CD4-positive, alpha-beta T cell treated with Interleukin-12 subunit alpha and Interleukin-12 subunit beta, for 1 hour (primary cell): ENCODE measurements at regions not wholly inside any gene's neighbourhood (a gene's known extent, or its start where the extent isn't known, plus 50 kb on each side); places are given as distances from the start of the nearest gene placed in this dataset.
"Not testable (repeated sequence)": the region's sequence is repeated elsewhere in the genome, so short reads cannot be mapped to it uniquely, and the experiment has no call there.

Source experiments
- DNase-seq: peaks from one replicate; pipeline ENCODE4 v3.0.0-alpha.2; 2020

DNA sequence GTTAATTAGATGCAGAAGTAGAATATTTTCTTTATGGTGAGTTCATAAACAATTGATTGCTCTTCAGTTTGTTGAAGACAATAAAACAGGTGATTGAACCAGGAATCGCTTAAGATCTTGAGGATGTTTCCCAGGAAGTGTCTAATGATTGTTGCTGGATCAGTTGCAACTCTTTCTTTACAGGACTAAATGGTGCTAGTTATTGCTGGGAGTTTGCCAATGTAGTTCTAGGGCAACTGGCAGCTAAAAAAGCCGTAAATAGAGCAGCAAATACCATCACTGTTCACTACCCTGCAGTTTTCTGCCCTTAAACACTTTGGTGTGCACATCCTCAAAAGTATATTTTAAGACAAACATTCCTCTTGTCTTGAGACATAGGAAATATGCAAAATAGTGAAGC, 119.2 kb upstream of the ANK3 start:
- no peak for DNase-seq

DNA sequence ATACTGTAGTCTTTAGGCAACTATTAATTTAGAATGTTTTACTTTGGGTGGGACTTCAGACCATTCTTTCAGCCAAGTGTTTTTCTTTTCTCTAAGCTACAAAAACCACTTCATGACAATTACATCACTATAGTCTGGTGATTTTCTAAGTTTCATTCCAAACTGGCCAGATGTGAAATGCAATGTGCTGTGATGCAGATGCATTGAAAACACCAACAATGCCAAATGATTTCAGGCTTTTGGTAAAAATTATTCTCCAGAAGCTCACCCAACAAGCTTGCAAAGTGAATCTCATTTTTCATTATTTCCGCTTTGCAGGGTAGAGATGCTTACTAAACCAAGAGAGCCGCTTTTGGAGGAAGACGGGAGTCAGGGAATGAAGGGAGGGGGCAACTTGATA, 118.4 kb upstream of the ANK3 start:
- no peak for DNase-seq

DNA sequence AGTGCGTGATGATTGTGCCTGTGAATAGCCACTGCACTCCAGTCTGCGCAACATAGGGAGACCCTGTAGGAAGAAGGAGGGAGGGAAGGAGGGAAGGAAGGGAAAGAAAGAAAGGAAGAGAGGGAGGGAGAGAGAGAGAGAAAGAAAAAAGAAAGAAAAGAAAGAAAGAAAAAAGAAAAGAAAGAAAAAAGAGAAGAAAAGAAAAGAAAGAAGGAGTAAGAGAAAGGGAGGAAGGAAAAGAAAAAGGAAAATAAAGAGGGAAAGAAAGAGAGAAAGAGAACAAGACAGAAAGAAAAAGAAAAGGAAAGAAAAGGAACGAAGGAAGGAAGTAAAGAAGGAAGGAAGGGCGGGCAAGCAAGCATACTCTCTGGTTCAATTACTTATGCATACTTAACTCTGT, 112.9 kb upstream of the ANK3 start:
- no peak for DNase-seq

DNA sequence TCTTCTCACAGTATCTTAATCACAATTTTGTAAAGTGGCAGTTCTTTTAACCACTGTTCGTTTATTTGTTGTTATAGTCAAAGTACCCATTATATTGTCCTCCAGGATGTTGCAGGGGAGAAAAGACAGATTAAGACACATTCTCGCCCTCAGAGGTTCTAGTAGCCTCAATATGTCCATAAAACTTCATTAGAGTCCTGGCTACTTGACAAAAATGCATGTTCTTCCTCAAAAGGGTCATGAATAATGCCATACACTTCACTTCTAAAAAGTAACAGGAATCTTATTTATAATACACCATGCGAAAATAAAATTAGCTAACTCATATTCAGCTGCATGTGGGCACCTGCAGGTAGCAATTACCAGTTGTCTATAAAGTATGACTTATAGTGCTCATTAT, 109.3 kb upstream of the ANK3 start:
- no peak for DNase-seq

GRCh38 chr10:60497364-60497763, 107.7 kb upstream of the ANK3 start:
- no peak for DNase-seq

GRCh38 chr10:60496181-60496580, 106.5 kb upstream of the ANK3 start:
- no peak for DNase-seq

GRCh38 chr10:60495338-60496055, 105.8 kb upstream of the ANK3 start:
- DNase-seq, result no peak

DNA sequence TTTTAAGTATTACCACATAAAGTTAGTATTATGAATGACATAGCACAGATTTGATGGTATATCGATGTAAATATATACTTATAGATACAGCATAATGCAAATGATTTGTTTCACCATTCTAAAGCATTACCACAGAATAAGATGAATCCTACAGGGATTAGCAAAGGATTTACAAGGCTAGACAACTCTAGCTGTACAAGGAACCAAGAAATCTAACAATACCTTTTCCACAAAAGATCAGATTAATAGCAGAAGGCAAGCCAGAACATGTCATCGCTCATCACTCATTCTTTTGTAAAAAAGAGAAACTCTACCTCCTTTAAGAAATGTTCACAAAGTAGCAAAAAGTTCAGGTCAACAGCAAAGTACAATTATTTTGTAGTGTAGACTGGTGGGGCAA, 105.1 kb upstream of the ANK3 start:
- DNase-seq, result no peak

- DNase-seq, result no peak
These were observed 101.5 kb upstream of the ANK3 start for GRCh38 chr10:60491162-60491561.

- no peak for DNase-seq
These were observed 100.3 kb upstream of the ANK3 start for GRCh38 chr10:60490013-60490412.

DNA sequence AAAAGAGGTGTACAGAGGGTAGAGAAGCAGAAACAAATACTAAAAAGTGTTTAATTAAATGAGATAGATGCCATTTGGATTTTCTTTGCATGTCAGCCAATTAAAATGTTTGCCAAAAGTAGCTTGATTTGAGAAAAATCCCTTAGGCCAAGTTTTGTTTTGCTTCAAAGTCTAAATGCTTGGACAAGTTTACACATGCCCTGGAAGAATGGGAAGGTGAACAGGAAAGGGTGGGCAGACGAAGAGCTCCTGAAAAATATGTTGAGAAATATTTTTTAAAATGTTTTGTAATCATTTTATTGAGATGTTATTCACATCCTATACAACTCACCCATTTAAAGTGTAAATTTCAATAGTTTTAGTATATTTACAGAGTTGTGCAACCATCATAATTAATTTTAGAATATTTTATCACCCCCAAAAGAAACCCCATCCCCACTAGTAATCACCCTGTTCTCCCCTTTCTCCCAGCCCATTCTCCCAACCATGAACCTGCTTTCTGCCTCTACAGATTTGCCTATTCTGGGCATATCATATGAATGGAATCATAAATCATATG, 98.5 kb upstream of the ANK3 start:
- no peak for DNase-seq

DNA sequence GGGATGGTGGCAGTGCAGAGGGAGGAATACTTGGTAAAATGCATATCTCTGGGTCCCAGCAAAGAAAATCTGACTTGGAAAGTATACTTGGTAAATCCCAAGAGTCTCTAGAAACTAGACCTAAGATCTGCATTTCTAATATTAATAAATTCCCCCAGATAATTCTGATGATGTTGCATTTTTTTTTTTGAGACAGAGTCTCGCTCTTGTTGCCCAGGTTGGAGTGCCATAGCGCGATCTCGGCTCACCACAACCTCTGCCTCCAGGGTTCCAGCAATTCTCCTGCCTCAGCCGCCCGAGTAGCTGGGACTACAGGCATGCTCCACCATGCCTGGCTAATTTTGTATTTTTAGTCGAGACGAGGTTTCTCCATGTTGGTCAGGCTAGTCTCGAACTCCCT, 97.9 kb upstream of the ANK3 start:
- DNase-seq, result no peak

GRCh38 chr10:60485025-60485424, 95.3 kb upstream of the ANK3 start:
- DNase-seq, result no peak

- DNase-seq, result no peak
These were observed 91.3 kb upstream of the ANK3 start for GRCh38 chr10:60480865-60481563.

DNA sequence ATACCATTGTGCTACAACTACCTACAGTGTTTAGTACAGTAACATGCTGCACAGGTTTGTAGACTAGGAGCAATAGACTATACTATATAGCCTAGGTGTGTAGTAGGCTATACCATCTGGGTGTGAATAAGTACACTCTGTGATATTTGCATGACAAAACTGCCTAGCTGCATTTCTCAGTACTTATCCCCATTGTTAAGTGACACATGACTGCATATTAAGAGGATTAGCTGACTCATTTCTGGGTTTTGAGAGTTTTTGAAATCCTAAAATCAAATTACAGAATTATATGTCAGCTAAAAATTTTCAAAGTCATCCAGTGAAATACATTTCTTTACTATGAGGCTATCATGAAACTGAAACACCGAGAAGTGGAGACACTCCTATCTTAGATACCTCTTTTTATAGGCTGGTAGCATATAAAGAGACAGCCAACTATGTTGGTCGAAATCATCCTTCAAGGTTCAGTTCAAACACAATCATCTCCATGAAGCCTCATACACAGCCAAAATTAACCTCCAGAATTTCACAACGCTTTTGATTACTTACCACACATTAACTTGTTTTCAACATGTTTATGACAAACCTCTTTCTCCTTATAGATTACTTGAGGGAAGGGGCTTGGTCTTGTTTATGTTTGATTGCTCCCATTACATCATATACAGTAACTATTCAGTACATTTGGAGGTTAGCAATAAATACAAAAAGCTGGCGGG, 89.8 kb upstream of the ANK3 start:
- DNase-seq, result no peak

GRCh38 chr10:60476451-60476850, 86.8 kb upstream of the ANK3 start:
- DNase-seq, result no peak

DNA sequence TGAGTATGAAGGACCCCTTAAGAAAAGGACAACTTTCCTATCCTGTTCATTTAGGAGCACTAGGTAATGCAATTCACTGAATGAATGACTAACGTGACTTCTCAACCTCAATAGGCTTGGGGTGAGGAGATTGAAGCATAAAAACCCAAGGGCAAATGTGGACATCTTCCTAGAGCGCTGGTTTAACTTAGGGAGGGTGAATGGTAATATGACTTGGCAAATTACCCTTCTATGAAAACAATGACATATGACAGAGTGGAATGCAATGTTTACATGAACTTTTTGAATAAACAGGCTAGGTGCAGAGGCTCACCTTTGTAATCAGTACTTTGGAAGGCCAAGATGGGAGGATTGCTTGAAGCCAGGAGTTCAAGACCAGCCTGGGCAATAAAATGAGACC, 83.9 kb upstream of the ANK3 start:
- no peak for DNase-seq

GRCh38 chr10:60470091-60470490, 80.4 kb upstream of the ANK3 start:
- no peak for DNase-seq

- DNase-seq, result not testable (repeated sequence)
These were observed 79.5 kb upstream of the ANK3 start for GRCh38 chr10:60469147-60469546.

DNA sequence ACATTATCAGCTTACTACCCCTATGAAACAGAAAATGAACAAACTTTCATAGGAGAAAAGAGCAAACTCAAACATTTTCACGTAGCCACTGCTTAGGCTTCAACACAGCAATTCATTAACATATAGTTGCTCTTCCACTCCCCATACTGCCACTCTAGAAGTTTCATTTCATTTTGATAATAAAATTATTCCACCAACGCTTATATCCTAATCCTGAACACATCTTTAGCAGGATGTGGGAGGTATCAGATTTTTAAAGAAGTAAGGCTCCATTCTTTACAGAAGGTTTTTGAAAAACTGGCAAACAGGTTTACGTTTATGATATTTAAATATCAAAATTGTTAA, 77.5 kb upstream of the ANK3 start:
- DNase-seq, result no peak

DNA sequence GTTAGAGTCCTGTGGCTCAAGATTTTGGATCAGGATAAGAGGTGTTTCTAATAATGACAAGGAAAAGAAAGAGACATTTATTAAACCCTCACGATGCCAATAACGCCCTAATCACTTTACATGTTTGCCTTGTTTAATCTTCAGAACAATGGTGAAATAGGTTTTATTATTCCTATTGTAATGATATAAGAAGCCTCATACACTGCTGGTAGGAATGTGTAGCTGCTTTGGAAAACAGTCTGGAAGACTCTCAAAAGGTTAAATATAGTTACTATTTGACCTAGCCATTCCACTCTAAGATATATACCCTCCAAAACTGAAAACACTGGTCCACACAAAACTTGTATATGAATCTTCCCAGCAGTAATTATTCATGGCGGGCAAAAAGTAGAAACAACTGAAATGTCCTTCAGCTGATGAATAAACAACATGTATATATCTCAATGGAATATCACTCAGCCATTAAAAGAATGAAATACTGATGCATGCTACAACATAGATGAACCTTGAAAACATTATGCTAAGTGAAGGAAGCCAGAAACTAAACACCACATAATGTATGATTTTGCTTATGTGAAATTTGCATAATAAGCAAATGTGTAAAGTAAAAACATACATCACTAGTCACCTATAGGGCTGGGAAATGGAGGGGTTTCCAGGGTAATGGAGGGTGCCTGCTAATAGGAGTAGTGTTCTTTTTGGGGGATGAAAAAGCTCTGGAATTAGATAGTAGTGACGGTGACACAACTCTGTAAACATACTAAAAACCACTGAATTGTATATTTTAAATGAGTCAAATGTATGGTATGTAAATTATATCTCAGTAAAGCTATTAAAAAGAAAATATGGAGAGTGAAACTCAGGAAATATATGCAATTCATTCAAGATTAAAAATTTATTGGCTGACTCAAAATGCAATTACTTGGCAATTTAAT, 76.9 kb upstream of the ANK3 start:
- DNase-seq, result no peak

DNA sequence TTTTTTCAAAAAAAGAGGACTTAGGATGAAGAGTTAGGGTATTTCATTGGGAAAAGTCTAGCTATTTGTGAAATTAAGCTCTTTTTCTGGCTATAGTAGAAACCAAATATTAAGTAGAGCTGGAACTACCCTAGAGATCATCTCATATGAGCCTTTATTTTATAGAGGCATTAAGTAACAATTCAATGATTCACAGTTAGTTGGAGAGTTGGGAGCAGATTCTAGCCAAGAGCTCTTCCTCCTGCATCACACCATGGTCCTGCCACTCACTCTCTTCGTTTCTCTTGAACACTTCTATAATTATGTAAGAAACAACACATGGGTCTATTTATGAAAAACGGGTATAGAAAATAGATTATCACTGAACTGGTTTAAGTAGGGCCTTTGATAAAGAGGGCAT, 76.1 kb upstream of the ANK3 start:
- DNase-seq, result no peak

DNA sequence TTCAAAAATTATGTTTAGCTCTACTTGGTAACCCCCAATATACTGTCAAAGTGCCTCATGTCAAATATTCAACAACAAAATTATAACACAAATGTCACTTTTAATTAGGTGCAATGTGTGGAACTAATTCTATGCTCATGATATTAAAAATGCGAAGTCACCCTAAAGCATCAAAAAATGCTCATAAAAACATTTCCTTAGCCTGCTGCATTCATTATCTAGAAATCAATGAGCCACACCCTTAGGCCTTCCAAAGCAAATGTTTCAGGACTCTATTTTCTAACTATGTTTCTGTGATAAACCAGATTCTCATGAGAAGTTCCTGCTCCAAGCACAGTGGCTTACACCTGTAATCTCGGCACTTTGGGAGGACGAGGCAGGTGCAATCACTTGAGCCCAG, 75.0 kb upstream of the ANK3 start:
- no peak for DNase-seq
